ENCODE measurements at regions not wholly inside any gene's neighbourhood (a gene's known extent, or its start where the extent isn't known, plus 50 kb on each side); places are given as distances from the start of the nearest gene placed in this dataset.

GRCh38 chr2:75787532-75788132 is 76.9 kb upstream of the GCFC2 start:
- peak; percentile 5 to 24 for DNase-seq
- TF ChIP-seq POLR2A (IDR thresholded peaks at IDR 0.05; ENCODE audit: low read length) (no peak), GATA1 (IDR thresholded peaks at IDR 0.05; ENCODE audit: low read depth, low read length) (no peak)

GRCh38 chr2:75775311-75775823 is 64.7 kb upstream of the GCFC2 start:
- no peak for TF ChIP-seq GATA1 (IDR thresholded peaks at IDR 0.05; ENCODE audit: low read depth, low read length)
- no peak for DNase-seq

GRCh38 chr2:75772908-75773630 is 62.4 kb upstream of the GCFC2 start:
- no peak for DNase-seq
- TF ChIP-seq POLR2A (IDR thresholded peaks at IDR 0.05; ENCODE audit: low read length) (no peak), GATA1 (IDR thresholded peaks at IDR 0.05; ENCODE audit: low read depth, low read length) (no peak)

- DNase-seq = no peak
- TF ChIP-seq POLR2A (IDR thresholded peaks at IDR 0.05; ENCODE audit: low read length) (no peak), GATA1 (IDR thresholded peaks at IDR 0.05; ENCODE audit: low read depth, low read length) (no peak)
Measured at GRCh38 chr2:75765798-75766197, 55.1 kb upstream of the GCFC2 start.

- no peak for DNase-seq
- TF ChIP-seq POLR2A (IDR thresholded peaks at IDR 0.05; ENCODE audit: low read length) = no peak
- no peak for TF ChIP-seq GATA1 (IDR thresholded peaks at IDR 0.05; ENCODE audit: low read depth, low read length)
Measured at GRCh38 chr2:75764611-75765010, 53.9 kb upstream of the GCFC2 start.

All from erythroblast (primary cell).